Uterus (tissue), 2 donors: ENCODE measurements at regions not wholly inside any gene's neighbourhood (a gene's known extent, or its start where the extent isn't known, plus 50 kb on each side); places are given as distances from the start of the nearest gene placed in this dataset.

Experiments
- POLR2A ChIP-seq, 2 donors: fragments of 450-650 bp; IDR thresholded peaks; one replicate each; pipeline ENCODE4 v1.6.1; 2016; ENCODE audit warnings: antibody characterized with exemption in 2 of 2, mild to moderate bottlenecking in 1 of 2, moderate library complexity in 1 of 2
- TF ChIP-seq, protein P1 (sequence below), 4 experiments: fragments of 200-600 bp in 2 of 4; fragments of 450-650 bp in 2 of 4; sonication (generic) in 2 of 4; IDR thresholded peaks; one replicate each; pipeline ENCODE4 v1.5.1; 2016 to 2019; ENCODE audit warnings: antibody characterized with exemption in 4 of 4, mild to moderate bottlenecking in 2 of 4, moderate library complexity in 1 of 4

DNA sequence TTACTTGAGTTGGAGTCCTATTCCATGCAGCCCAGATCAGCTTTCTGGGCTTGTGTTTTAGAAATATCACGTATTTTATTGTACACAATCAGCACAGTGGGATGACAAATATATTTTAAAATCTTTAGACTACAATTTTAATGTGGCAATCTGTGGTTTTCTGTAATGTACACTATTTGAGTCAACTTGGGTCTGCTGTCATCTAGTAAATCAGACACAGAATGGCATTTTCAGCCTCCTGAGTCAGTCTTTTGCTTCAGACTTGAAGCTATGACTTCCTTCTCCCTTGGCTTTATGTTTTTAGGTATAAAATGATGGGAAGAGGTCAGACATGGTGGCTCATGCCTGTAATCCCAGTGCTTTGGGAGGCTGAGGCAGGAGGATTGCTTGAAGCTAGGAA lies 232.1 kb downstream of the NECTIN3 start:
- TF ChIP-seq, protein P1, sequence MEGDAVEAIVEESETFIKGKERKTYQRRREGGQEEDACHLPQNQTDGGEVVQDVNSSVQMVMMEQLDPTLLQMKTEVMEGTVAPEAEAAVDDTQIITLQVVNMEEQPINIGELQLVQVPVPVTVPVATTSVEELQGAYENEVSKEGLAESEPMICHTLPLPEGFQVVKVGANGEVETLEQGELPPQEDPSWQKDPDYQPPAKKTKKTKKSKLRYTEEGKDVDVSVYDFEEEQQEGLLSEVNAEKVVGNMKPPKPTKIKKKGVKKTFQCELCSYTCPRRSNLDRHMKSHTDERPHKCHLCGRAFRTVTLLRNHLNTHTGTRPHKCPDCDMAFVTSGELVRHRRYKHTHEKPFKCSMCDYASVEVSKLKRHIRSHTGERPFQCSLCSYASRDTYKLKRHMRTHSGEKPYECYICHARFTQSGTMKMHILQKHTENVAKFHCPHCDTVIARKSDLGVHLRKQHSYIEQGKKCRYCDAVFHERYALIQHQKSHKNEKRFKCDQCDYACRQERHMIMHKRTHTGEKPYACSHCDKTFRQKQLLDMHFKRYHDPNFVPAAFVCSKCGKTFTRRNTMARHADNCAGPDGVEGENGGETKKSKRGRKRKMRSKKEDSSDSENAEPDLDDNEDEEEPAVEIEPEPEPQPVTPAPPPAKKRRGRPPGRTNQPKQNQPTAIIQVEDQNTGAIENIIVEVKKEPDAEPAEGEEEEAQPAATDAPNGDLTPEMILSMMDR (IDR thresholded peaks at IDR 0.05) = no peak
- no peak for TF ChIP-seq POLR2A (IDR thresholded peaks at IDR 0.05)
